H1 (cell line): ENCODE measurements at regions not wholly inside any gene's neighbourhood (a gene's known extent, or its start where the extent isn't known, plus 50 kb on each side); places are given as distances from the start of the nearest gene placed in this dataset.

Source experiments
- NRF1 ChIP-seq: IDR thresholded peaks from 2 replicates; pipeline ENCODE4 v1.6.1; 2011; ENCODE audit warnings: mild to moderate bottlenecking, low read depth, low read length, improper control_type of control experiment
- POU5F1 ChIP-seq: IDR thresholded peaks from 2 replicates; pipeline ENCODE4 v1.6.1; 2011; ENCODE audit warnings: low read depth, mild to moderate bottlenecking, low read length, moderate library complexity
- ZNF274 ChIP-seq: IDR thresholded peaks from 2 replicates; pipeline ENCODE4 v1.7.0; 2012; ENCODE audit warnings: low read length, borderline replicate concordance; ENCODE audit errors: extremely low read depth

- no peak for TF ChIP-seq ZNF274
- TF ChIP-seq POU5F1: no peak
- no peak for TF ChIP-seq NRF1
Measured at GRCh38 chr2:183476490-183476889, 352.2 kb downstream of the NUP35 start (continued).
